SK-N-MC (cell line): ENCODE measurements at regions not wholly inside any gene's neighbourhood (a gene's known extent, or its start where the extent isn't known, plus 50 kb on each side); places are given as distances from the start of the nearest gene placed in this dataset.

ENCODE experiments used
- EZH2 ChIP-seq: fragments of 200-600 bp; sonication (generic); IDR thresholded peaks from one replicate; pipeline ENCODE4 v1.6.1; 2017; ENCODE audit warnings: antibody characterized with exemption
- FOXP2 ChIP-seq: optimal IDR thresholded peaks from 2 replicates; pipeline ENCODE3; 2011; ENCODE audit warnings: mild to moderate bottlenecking, moderate library complexity; ENCODE audit not compliant: insufficient read depth; ENCODE audit errors: extremely low read length, control extremely low read depth
- POLR2AphosphoS5 ChIP-seq: IDR thresholded peaks from 2 replicates; pipeline ENCODE4 v1.6.1; 2012; ENCODE audit warnings: mild to moderate bottlenecking, low read depth, low read length, borderline replicate concordance

GRCh38 chr3:78165876-78166275, 1126.0 kb downstream of the ROBO2 start:
- TF ChIP-seq EZH2 (no peak), POLR2AphosphoS5 (no peak), FOXP2 (no peak)
